ENCODE measurements at regions not wholly inside any gene's neighbourhood (a gene's known extent, or its start where the extent isn't known, plus 50 kb on each side); places are given as distances from the start of the nearest gene placed in this dataset.

- TF ChIP-seq CTCF (conservative IDR thresholded peaks at IDR 0.05; ENCODE audit: low read depth, low read length): no peak
- no peak for DNase-seq (ENCODE audit: low read depth)
- H3K4me3 ChIP-seq (ENCODE audit: low read depth, low read length): no peak overlapping the region
Observed at GRCh38 chr12:125794401-125794800, 729.2 kb downstream of the AACS start.

GRCh38 chr12:125797421-125798175 is 732.4 kb downstream of the AACS start:
- TF ChIP-seq CTCF (conservative IDR thresholded peaks at IDR 0.05; ENCODE audit: low read depth, low read length): no peak
- peak; percentile 16 for DNase-seq (ENCODE audit: low read depth)
- H3K4me3 ChIP-seq (ENCODE audit: low read depth, low read length): no peak overlapping the region

GRCh38 chr12:125804660-125805059 is 739.4 kb downstream of the AACS start:
- H3K4me3 ChIP-seq (ENCODE audit: low read depth, low read length): no peak overlapping the region
- TF ChIP-seq CTCF (conservative IDR thresholded peaks at IDR 0.05; ENCODE audit: low read depth, low read length): no peak
- DNase-seq (ENCODE audit: low read depth): no peak

- TF ChIP-seq CTCF (conservative IDR thresholded peaks at IDR 0.05; ENCODE audit: low read depth, low read length): no peak
- DNase-seq (ENCODE audit: low read depth): no peak
- no peak overlapping the region for H3K4me3 ChIP-seq (ENCODE audit: low read depth, low read length)
Observed at GRCh38 chr12:125824276-125824675, 759.0 kb downstream of the AACS start.

- no peak for TF ChIP-seq CTCF (conservative IDR thresholded peaks at IDR 0.05; ENCODE audit: low read depth, low read length)
- no peak for DNase-seq (ENCODE audit: low read depth)
Observed at GRCh38 chr12:125835852-125836251, 770.6 kb downstream of the AACS start.

GRCh38 chr12:125836647-125837046 is 771.4 kb downstream of the AACS start:
- no peak for TF ChIP-seq CTCF (conservative IDR thresholded peaks at IDR 0.05; ENCODE audit: low read depth, low read length)
- DNase-seq (ENCODE audit: low read depth): no peak
- no peak overlapping the region for H3K4me3 ChIP-seq (ENCODE audit: low read depth, low read length)

More at GRCh38 chr12:125835852-125836251, 770.6 kb downstream of the AACS start:
- no peak overlapping the region for H3K4me3 ChIP-seq (ENCODE audit: low read depth, low read length)

- no peak for DNase-seq (ENCODE audit: low read depth)
- no peak for TF ChIP-seq CTCF (conservative IDR thresholded peaks at IDR 0.05; ENCODE audit: low read depth, low read length)
- no peak overlapping the region for H3K4me3 ChIP-seq (ENCODE audit: low read depth, low read length)
Observed at GRCh38 chr12:125841332-125841731, 776.1 kb downstream of the AACS start.
